ENCODE measurements at regions not wholly inside any gene's neighbourhood (a gene's known extent, or its start where the extent isn't known, plus 50 kb on each side); places are given as distances from the start of the nearest gene placed in this dataset.

GRCh38 chr22:33188326-33188725 lies 130.1 kb upstream of the SYN3 start:
- TF ChIP-seq CTCF (IDR thresholded peaks at IDR 0.05; ENCODE audit: low read length): no peak
- TF ChIP-seq EZH2 (optimal IDR thresholded peaks at IDR 0.05; ENCODE audit: low read depth, low read length): no peak
- no peak for TF ChIP-seq EZH2phosphoT487 (IDR thresholded peaks at IDR 0.05; ENCODE audit: low read length)

Data from MM.1S (cell line).